GM19193 (cell line): ENCODE measurements at regions not wholly inside any gene's neighbourhood (a gene's known extent, or its start where the extent isn't known, plus 50 kb on each side); places are given as distances from the start of the nearest gene placed in this dataset.

Experiments
- POLR2A ChIP-seq: IDR thresholded peaks from 4 replicates; pipeline ENCODE4 v1.6.1; 2011; ENCODE audit not compliant: insufficient read depth, insufficient read length; ENCODE audit errors: extremely low read depth

GRCh38 chr2:129575431-129575830 lies 404.0 kb upstream of the RAB6C start:
- TF ChIP-seq POLR2A: no peak

GRCh38 chr2:129575880-129576279 lies 403.6 kb upstream of the RAB6C start:
- TF ChIP-seq POLR2A: no peak

GRCh38 chr2:129580001-129580400 lies 399.5 kb upstream of the RAB6C start:
- TF ChIP-seq POLR2A: no peak

GRCh38 chr2:129585760-129586159 lies 393.7 kb upstream of the RAB6C start:
- TF ChIP-seq POLR2A: no peak

- no peak for TF ChIP-seq POLR2A
These were observed 391.9 kb upstream of the RAB6C start for GRCh38 chr2:129587426-129588064.

GRCh38 chr2:129604560-129604959 lies 374.9 kb upstream of the RAB6C start:
- no peak for TF ChIP-seq POLR2A

GRCh38 chr2:129605646-129606045 lies 373.8 kb upstream of the RAB6C start:
- TF ChIP-seq POLR2A: no peak

- TF ChIP-seq POLR2A: no peak
These were observed 372.8 kb upstream of the RAB6C start for GRCh38 chr2:129606496-129607270.

GRCh38 chr2:129609224-129609623 lies 370.2 kb upstream of the RAB6C start:
- TF ChIP-seq POLR2A: no peak

GRCh38 chr2:129610766-129611165 lies 368.7 kb upstream of the RAB6C start:
- no peak for TF ChIP-seq POLR2A

- no peak for TF ChIP-seq POLR2A
These were observed 368.0 kb upstream of the RAB6C start for GRCh38 chr2:129611471-129611870.

GRCh38 chr2:129619471-129619870 lies 360.0 kb upstream of the RAB6C start:
- no peak for TF ChIP-seq POLR2A

GRCh38 chr2:129620411-129620810 lies 359.1 kb upstream of the RAB6C start:
- TF ChIP-seq POLR2A: no peak

GRCh38 chr2:129623783-129624182 lies 355.7 kb upstream of the RAB6C start:
- TF ChIP-seq POLR2A: no peak

GRCh38 chr2:129627437-129627836 lies 352.0 kb upstream of the RAB6C start:
- TF ChIP-seq POLR2A: no peak

- no peak for TF ChIP-seq POLR2A
These were observed 342.8 kb upstream of the RAB6C start for GRCh38 chr2:129636692-129637091.
